CD4-positive, CD25-positive, alpha-beta regulatory T cell (primary cell): ENCODE measurements at regions not wholly inside any gene's neighbourhood (a gene's known extent, or its start where the extent isn't known, plus 50 kb on each side); places are given as distances from the start of the nearest gene placed in this dataset.
"Not testable (repeated sequence)": the region's sequence is repeated elsewhere in the genome, so short reads cannot be mapped to it uniquely, and the experiment has no call there.

Experiments
- ATAC-seq, 2 donors: fragments of 150-1000 bp; cut with Tn5 transposase; one replicate each; pipeline ENCODE4 v1.10.0; 2021; ENCODE audit warnings: low read depth in 2 of 2, moderate number of reproducible peaks in 2 of 2, moderate library complexity in 1 of 2
- DNase-seq, 3 donors: peaks; one replicate each; pipeline versions ENCODE4 v3.0.0 to v3.0.0-alpha.2; 2012 to 2022; ENCODE audit warnings: mixed read lengths in 1 of 3
- H3K27ac ChIP-seq: one replicate; pipeline ENCODE4 v1.7.0; 2013; ENCODE audit warnings: mild to moderate bottlenecking, low read length; ENCODE audit not compliant: insufficient read depth, poor library complexity, severe bottlenecking
- H3K27me3 ChIP-seq: one replicate; pipeline ENCODE4 v1.7.0; 2013; ENCODE audit warnings: low read length; ENCODE audit not compliant: control insufficient read depth, insufficient read depth
- H3K36me3 ChIP-seq: one replicate; pipeline ENCODE4 v1.7.0; 2013; ENCODE audit warnings: mild to moderate bottlenecking, low read length, moderate library complexity; ENCODE audit not compliant: control insufficient read depth, insufficient read depth
- H3K4me1 ChIP-seq: 2 replicates; pipeline ENCODE4 v1.7.0; 2013; ENCODE audit warnings: mild to moderate bottlenecking, low read length; ENCODE audit not compliant: insufficient read depth, control insufficient read depth, poor library complexity, severe bottlenecking
- H3K4me3 ChIP-seq: one replicate; pipeline ENCODE4 v1.7.0; 2013; ENCODE audit warnings: low read depth, mild to moderate bottlenecking, low read length, moderate library complexity
- H3K9me3 ChIP-seq, 2 experiments: 1 replicate in 1 of 2; 2 replicates in 1 of 2; pipeline ENCODE4 v1.7.0; 2013; ENCODE audit warnings: low read length in 2 of 2, mild to moderate bottlenecking in 1 of 2, moderate library complexity in 1 of 2; ENCODE audit not compliant: control insufficient read depth in 2 of 2
- H3K27ac Mint-ChIP-seq, 3 donors: one replicate each; pipeline ENCODE4 v1.8.0; 2020 to 2022; ENCODE audit warnings: mild to moderate bottlenecking in 3 of 3, mixed read lengths in 3 of 3, moderate library complexity in 2 of 3
- H3K27me3 Mint-ChIP-seq: one replicate; pipeline ENCODE4 v1.8.0; 2022; ENCODE audit warnings: mild to moderate bottlenecking, mixed read lengths
- H3K36me3 Mint-ChIP-seq: one replicate; pipeline ENCODE4 v1.8.0; 2020; ENCODE audit warnings: mixed read lengths
- H3K4me1 Mint-ChIP-seq, 4 donors: one replicate each; pipeline ENCODE4 v1.8.0; 2020 to 2022; ENCODE audit warnings: mixed read lengths in 4 of 4, mild to moderate bottlenecking in 1 of 4
- H3K4me3 Mint-ChIP-seq, 4 donors: one replicate each; pipeline ENCODE4 v1.8.0; 2020 to 2022; ENCODE audit warnings: mild to moderate bottlenecking in 4 of 4, mixed read lengths in 4 of 4, moderate library complexity in 3 of 4
- H3K9me3 Mint-ChIP-seq, 7 donors: one replicate each; pipeline ENCODE4 v1.8.0; 2020 to 2022; ENCODE audit warnings: mixed read lengths in 7 of 7, mild to moderate bottlenecking in 3 of 7, moderate library complexity in 2 of 7

GRCh38 chr19:23547156-23547555, 139.9 kb downstream of the ZNF675 start:
- H3K36me3 Mint-ChIP-seq = no peaks in the 10 kb centered on the region
- no peak for DNase-seq
- no peak overlapping the region for H3K27ac Mint-ChIP-seq
- no peaks in the 10 kb centered on the region for H3K27me3 Mint-ChIP-seq
- no peak for ATAC-seq
- H3K4me3 Mint-ChIP-seq = no peak overlapping the region
- H3K4me1 Mint-ChIP-seq = no peaks in the 10 kb centered on the region
- Histone ChIP-seq H3K9me3 (peaks cover 2 to 6% of the 10 kb centered on the region in 2 experiments), H3K36me3 (no peaks in the 10 kb centered on the region), H3K27ac (no peak overlapping the region), H3K4me1 (no peaks in the 10 kb centered on the region), H3K27me3 (no peaks in the 10 kb centered on the region), H3K4me3 (no peak overlapping the region)
- H3K9me3 Mint-ChIP-seq = peaks cover 5 to 26% (median 15%) of the 10 kb centered on the region in 7 donors

- Mint-ChIP-seq H3K27ac (no peak overlapping the region), H3K4me3 (no peak overlapping the region), H3K4me1 (no peaks in the 10 kb centered on the region), H3K36me3 (no peaks in the 10 kb centered on the region), H3K9me3 (peaks cover 3 to 20% (median 8%) of the 10 kb centered on the region in 7 donors), H3K27me3 (no peaks in the 10 kb centered on the region)
- no peaks in the 10 kb centered on the region for H3K36me3 ChIP-seq
- DNase-seq = no peak
- no peak overlapping the region for H3K27ac ChIP-seq
- no peaks in the 10 kb centered on the region for H3K4me1 ChIP-seq
- no peak overlapping the region for H3K4me3 ChIP-seq
- ATAC-seq = no peak
- peaks cover 5 to 6% of the 10 kb centered on the region in 2 experiments for H3K9me3 ChIP-seq
- no peaks in the 10 kb centered on the region for H3K27me3 ChIP-seq
Observed at GRCh38 chr19:23543351-23543750, 143.7 kb downstream of the ZNF675 start.

- ATAC-seq (no peak), DNase-seq (no peak)
- Histone ChIP-seq H3K27me3 (no peaks in the 10 kb centered on the region), H3K4me3 (no peak overlapping the region), H3K4me1 (no peaks in the 10 kb centered on the region), H3K27ac (no peak overlapping the region), H3K36me3 (no peaks in the 10 kb centered on the region), H3K9me3 (peaks cover 5 to 6% of the 10 kb centered on the region in 2 experiments)
- no peak overlapping the region for H3K27ac Mint-ChIP-seq
- H3K27me3 Mint-ChIP-seq = no peaks in the 10 kb centered on the region
- peaks cover 3 to 18% (median 8%) of the 10 kb centered on the region in 7 donors for H3K9me3 Mint-ChIP-seq
- H3K36me3 Mint-ChIP-seq = no peaks in the 10 kb centered on the region
- no peak overlapping the region for H3K4me3 Mint-ChIP-seq
- H3K4me1 Mint-ChIP-seq = no peaks in the 10 kb centered on the region
Observed at GRCh38 chr19:23542562-23542961, 144.4 kb downstream of the ZNF675 start.

GRCh38 chr19:23541991-23542390, 145.0 kb downstream of the ZNF675 start:
- no peak overlapping the region for H3K4me3 ChIP-seq
- no peak for DNase-seq
- H3K27ac ChIP-seq = no peak overlapping the region
- H3K9me3 ChIP-seq = peaks cover 5 to 6% of the 10 kb centered on the region in 2 experiments
- no peak overlapping the region for H3K4me3 Mint-ChIP-seq
- no peak overlapping the region for H3K27ac Mint-ChIP-seq
- no peaks in the 10 kb centered on the region for H3K27me3 Mint-ChIP-seq
- H3K36me3 ChIP-seq = no peaks in the 10 kb centered on the region
- ATAC-seq = no peak
- H3K4me1 Mint-ChIP-seq = no peaks in the 10 kb centered on the region
- H3K4me1 ChIP-seq = no peaks in the 10 kb centered on the region
- no peaks in the 10 kb centered on the region for H3K36me3 Mint-ChIP-seq
- no peaks in the 10 kb centered on the region for H3K27me3 ChIP-seq
- H3K9me3 Mint-ChIP-seq = peaks cover 3 to 18% (median 8%) of the 10 kb centered on the region in 7 donors

GRCh38 chr19:23540180-23540579, 144.9 kb upstream of the ZNF91 start:
- not testable (repeated sequence) for H3K9me3 ChIP-seq, H3K27me3 ChIP-seq, H3K36me3 Mint-ChIP-seq, H3K27me3 Mint-ChIP-seq, H3K27ac ChIP-seq, DNase-seq, H3K36me3 ChIP-seq, ATAC-seq, H3K4me3 Mint-ChIP-seq, H3K4me1 Mint-ChIP-seq, H3K4me3 ChIP-seq, H3K4me1 ChIP-seq, H3K27ac Mint-ChIP-seq
- H3K9me3 Mint-ChIP-seq = peaks cover 3 to 16% (median 11%) of the 10 kb centered on the region in 7 donors

- Mint-ChIP-seq H3K27ac (no peak overlapping the region), H3K4me3 (no peak overlapping the region), H3K4me1 (no peaks in the 10 kb centered on the region), H3K27me3 (no peaks in the 10 kb centered on the region), H3K36me3 (no peaks in the 10 kb centered on the region), H3K9me3 (peaks cover 3 to 16% (median 12%) of the 10 kb centered on the region in 7 donors)
- no peak overlapping the region for H3K27ac ChIP-seq
- H3K36me3 ChIP-seq = no peaks in the 10 kb centered on the region
- no peaks in the 10 kb centered on the region for H3K27me3 ChIP-seq
- H3K9me3 ChIP-seq = peaks cover 0 to 3% of the 10 kb centered on the region in 2 experiments
- no peak for ATAC-seq
- no peak overlapping the region for H3K4me3 ChIP-seq
- DNase-seq = no peak
- H3K4me1 ChIP-seq = no peaks in the 10 kb centered on the region
Observed at GRCh38 chr19:23539499-23539898, 144.2 kb upstream of the ZNF91 start.

- not testable (repeated sequence) for H3K4me1 ChIP-seq, H3K36me3 ChIP-seq, ATAC-seq, H3K36me3 Mint-ChIP-seq, DNase-seq, H3K27me3 ChIP-seq, H3K4me1 Mint-ChIP-seq, H3K27ac ChIP-seq, H3K4me3 ChIP-seq, H3K4me3 Mint-ChIP-seq, H3K27me3 Mint-ChIP-seq, H3K9me3 ChIP-seq, H3K27ac Mint-ChIP-seq
- peaks cover 0 to 18% (median 8%) of the 10 kb centered on the region in 7 donors for H3K9me3 Mint-ChIP-seq
Observed at GRCh38 chr19:23537136-23537535, 141.9 kb upstream of the ZNF91 start.

- H3K4me3 Mint-ChIP-seq, H3K4me3 ChIP-seq, H3K4me1 ChIP-seq, H3K9me3 ChIP-seq, H3K27ac Mint-ChIP-seq, H3K27ac ChIP-seq, ATAC-seq, H3K27me3 Mint-ChIP-seq, H3K36me3 ChIP-seq, DNase-seq, H3K36me3 Mint-ChIP-seq, H3K27me3 ChIP-seq, H3K4me1 Mint-ChIP-seq: not testable (repeated sequence)
- peaks cover 0 to 17% (median 8%) of the 10 kb centered on the region in 7 donors for H3K9me3 Mint-ChIP-seq
Observed at GRCh38 chr19:23536341-23536740, 141.1 kb upstream of the ZNF91 start.
